Liver (tissue), 8 donors: ENCODE measurements at regions not wholly inside any gene's neighbourhood (a gene's known extent, or its start where the extent isn't known, plus 50 kb on each side); places are given as distances from the start of the nearest gene placed in this dataset.
A peak's percentile ranks its signal among the peaks of the same experiment; 100 is the strongest.

ENCODE experiments used
- DNase-seq: peaks from one replicate; pipeline ENCODE4 v3.0.0-alpha.2; 2017; ENCODE audit warnings: low spot score
- H3K27ac ChIP-seq, 2 donors: one replicate each; pipeline ENCODE4 v1.7.0; 2013; ENCODE audit warnings: inconsistent platforms in 2 of 2, low read length in 2 of 2, control low read depth in 1 of 2, low read depth in 1 of 2, mild to moderate bottlenecking in 1 of 2
- H3K27me3 ChIP-seq, 4 donors: one replicate each; pipeline versions ENCODE4 v1.6.1 to v1.7.0; 2013; ENCODE audit warnings: low read length in 3 of 4, inconsistent platforms in 1 of 4, mild to moderate bottlenecking in 1 of 4, moderate library complexity in 1 of 4; ENCODE audit not compliant: control insufficient read depth in 4 of 4, insufficient read depth in 4 of 4
- H3K36me3 ChIP-seq, 4 donors: one replicate each; pipeline versions ENCODE4 v1.6.1 to v1.7.0; 2013; ENCODE audit warnings: low read length in 3 of 4, mild to moderate bottlenecking in 3 of 4, low read depth in 1 of 4, moderate library complexity in 1 of 4; ENCODE audit not compliant: control insufficient read depth in 4 of 4, insufficient read depth in 3 of 4
- H3K4me1 ChIP-seq, 4 donors: one replicate each; pipeline versions ENCODE4 v1.6.1 to v1.7.0; 2013; ENCODE audit warnings: low read length in 3 of 4, mild to moderate bottlenecking in 3 of 4, moderate library complexity in 1 of 4; ENCODE audit not compliant: control insufficient read depth in 4 of 4, insufficient read depth in 4 of 4
- H3K4me3 ChIP-seq, 3 donors: one replicate each; pipeline versions ENCODE4 v1.6.1 to v1.7.0; 2013; ENCODE audit warnings: low read length in 3 of 3, control low read depth in 1 of 3, low read depth in 1 of 3, mild to moderate bottlenecking in 1 of 3
- H3K9ac ChIP-seq, 2 donors: one replicate each; pipeline ENCODE4 v1.7.0; 2013; ENCODE audit warnings: low read length in 2 of 2, mild to moderate bottlenecking in 2 of 2, moderate library complexity in 2 of 2, control low read depth in 1 of 2, low read depth in 1 of 2
- H3K9me3 ChIP-seq, 4 donors: one replicate each; pipeline versions ENCODE4 v1.6.1 to v1.7.0; 2013; ENCODE audit warnings: low read length in 3 of 4; ENCODE audit not compliant: control insufficient read depth in 4 of 4
- ATF3 ChIP-seq: IDR thresholded peaks from 2 replicates; pipeline ENCODE4 v1.6.1; 2016; ENCODE audit warnings: antibody characterized with exemption
- CTCF ChIP-seq: fragments of 150-350 bp; IDR thresholded peaks from 2 replicates; pipeline ENCODE4 v1.5.1; 2017; ENCODE audit warnings: improper control_type of control experiment, low read depth, low read length; ENCODE audit not compliant: missing input control
- EGR1 ChIP-seq, 2 donors: IDR thresholded peaks; 2 replicates each; pipeline ENCODE4 v1.6.1; 2016 to 2018; ENCODE audit warnings: antibody characterized with exemption in 2 of 2, low read depth in 2 of 2
- FOXA1 ChIP-seq: IDR thresholded peaks from 2 replicates; pipeline ENCODE4 v1.6.1; 2016; ENCODE audit warnings: antibody characterized with exemption
- FOXA2 ChIP-seq: IDR thresholded peaks from 2 replicates; pipeline ENCODE4 v1.6.1; 2016; ENCODE audit warnings: antibody characterized with exemption
- GABPA ChIP-seq, 2 donors: IDR thresholded peaks in 1 of 2; conservative IDR thresholded peaks in 1 of 2; 2 replicates each; pipeline ENCODE4 v1.6.1; 2016; ENCODE audit warnings: antibody characterized with exemption in 2 of 2, mild to moderate bottlenecking in 1 of 2, moderate library complexity in 1 of 2
- HNF4A ChIP-seq, 2 donors: conservative IDR thresholded peaks; 2 replicates each; pipeline ENCODE4 v1.6.1; 2016; ENCODE audit warnings: antibody characterized with exemption in 2 of 2, mild to moderate bottlenecking in 2 of 2
- HNF4G ChIP-seq: IDR thresholded peaks from 2 replicates; pipeline ENCODE4 v1.6.1; 2016; ENCODE audit warnings: antibody characterized with exemption
- JUND ChIP-seq, 2 donors: IDR thresholded peaks; 2 replicates each; pipeline ENCODE4 v1.6.1; 2016; ENCODE audit warnings: antibody characterized with exemption in 2 of 2
- MAX ChIP-seq: IDR thresholded peaks from 2 replicates; pipeline ENCODE4 v1.6.1; 2016; ENCODE audit warnings: antibody characterized with exemption
- NR2F2 ChIP-seq: IDR thresholded peaks from 2 replicates; pipeline ENCODE4 v1.6.1; 2016; ENCODE audit warnings: antibody characterized with exemption
- RAD21 ChIP-seq, 2 donors: IDR thresholded peaks; 2 replicates each; pipeline ENCODE4 v1.6.1; 2016; ENCODE audit warnings: antibody characterized with exemption in 2 of 2, mild to moderate bottlenecking in 2 of 2
- REST ChIP-seq: IDR thresholded peaks from 2 replicates; pipeline ENCODE4 v1.6.1; 2016; ENCODE audit warnings: antibody characterized with exemption, mild to moderate bottlenecking
- RXRA ChIP-seq, 2 donors: IDR thresholded peaks; 2 replicates each; pipeline ENCODE4 v1.6.1; 2017 to 2018; ENCODE audit warnings: antibody characterized with exemption in 2 of 2, mild to moderate bottlenecking in 1 of 2
- SP1 ChIP-seq: IDR thresholded peaks from 2 replicates; pipeline ENCODE4 v1.6.1; 2018; ENCODE audit warnings: antibody characterized with exemption, mild to moderate bottlenecking
- TAF1 ChIP-seq: conservative IDR thresholded peaks from 2 replicates; pipeline ENCODE4 v1.6.1; 2016; ENCODE audit warnings: antibody characterized with exemption, mild to moderate bottlenecking
- YY1 ChIP-seq: IDR thresholded peaks from 2 replicates; pipeline ENCODE4 v1.6.1; 2016; ENCODE audit warnings: antibody characterized with exemption, mild to moderate bottlenecking
- ZBTB33 ChIP-seq: IDR thresholded peaks from 2 replicates; pipeline ENCODE4 v1.6.1; 2016; ENCODE audit warnings: antibody characterized with exemption
- WGBS: extraction: QIAGEN DNeasy Blood & Tissue Kit; methylation state at CpG from one replicate; pipeline ENCODE4 v1.1.7; 2013; 5-methylcytosine and 5-hydroxymethylcytosine counted together
- donor health status: healthy.
- donor health status: healthy.
- donor health status: healthy.
- donor health status: healthy.
- donor health status: healthy.

- H3K4me1 ChIP-seq = peaks cover 0 to 13% (median 2%) of the 10 kb centered on the region in 4 donors
- no peak overlapping the region for H3K4me3 ChIP-seq
- no peaks in the 10 kb centered on the region for H3K36me3 ChIP-seq
- no peak overlapping the region for H3K9ac ChIP-seq
- H3K27ac ChIP-seq = peak overlapping the region in 1 of 2 donors; percentile 28
- H3K27me3 ChIP-seq = no peaks in the 10 kb centered on the region
- TF ChIP-seq FOXA2 = peak; percentile 39
- TF ChIP-seq HNF4G = peak; percentile 43
- peak; percentile 65 to 67 for TF ChIP-seq JUND (IDR thresholded peaks at IDR 0.05)
- no peak for TF ChIP-seq FOXA1
- no peak for TF ChIP-seq TAF1
- peak; percentile 19 for TF ChIP-seq MAX
- TF ChIP-seq GABPA (IDR thresholded peaks at IDR 0.05 in 1 of 2, conservative IDR thresholded peaks at IDR 0.05 in 1 of 2) = no peak
- peak; percentile 81 for TF ChIP-seq ATF3
- TF ChIP-seq EGR1 (IDR thresholded peaks at IDR 0.05; ENCODE audit: low read depth in 2 of 2) = peak in 1 of 2 donors; percentile 36
- peak; percentile 48 for TF ChIP-seq ZBTB33
- peak; percentile 75 for TF ChIP-seq YY1
- TF ChIP-seq RXRA (IDR thresholded peaks at IDR 0.05) = peak; percentile 88 to 93
- TF ChIP-seq NR2F2 = no peak
- TF ChIP-seq RAD21 (IDR thresholded peaks at IDR 0.05) = peak; percentile 34 to 44
- peak; percentile 77 to 85 for TF ChIP-seq HNF4A (conservative IDR thresholded peaks at IDR 0.05)
- no peak for TF ChIP-seq CTCF
- TF ChIP-seq SP1 = peak; percentile 96
- TF ChIP-seq REST = peak; percentile 39
- H3K9me3 ChIP-seq = no peaks in the 10 kb centered on the region
- no peak for DNase-seq
- WGBS = 16% methylated on average over 5 of the region's 5 CpGs
These were observed 65.3 kb downstream of the NKX2-1 start for GRCh38 chr14:36454599-36455240.
